ENCODE measurements at regions not wholly inside any gene's neighbourhood (a gene's known extent, or its start where the extent isn't known, plus 50 kb on each side); places are given as distances from the start of the nearest gene placed in this dataset.

DNA sequence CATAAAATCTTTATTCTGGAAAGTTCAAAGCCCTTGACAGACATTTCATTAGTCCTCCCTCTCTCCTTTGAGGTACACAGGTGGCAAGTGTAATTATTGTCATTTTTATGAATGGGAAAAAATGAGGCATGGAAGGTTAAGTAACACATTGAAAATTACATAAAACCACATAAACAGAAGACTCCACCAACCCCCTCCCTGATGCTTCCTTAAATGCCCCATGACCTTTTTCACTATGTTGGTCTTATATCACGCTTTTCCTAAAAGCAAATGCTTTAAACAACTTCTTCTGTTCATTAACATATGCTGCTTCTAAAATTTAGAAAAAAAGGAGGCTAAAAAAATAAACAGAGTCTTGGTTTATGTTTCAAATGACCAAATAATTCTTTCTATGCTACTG is 648.4 kb downstream of the PTPRC start:
- no peaks in the 10 kb centered on the region for H3K79me2 ChIP-seq (ENCODE audit: control insufficient read depth, insufficient read depth, low read length)
- WGBS (ENCODE audit: insufficient coverage, insufficient replicate concordance, low lambda C conversion rate, missing lambda C conversion rate) = 0% methylated on average over 1 of the region's 1 CpG
- BruUV-seq (replicated peaks) = no TSS peak
- intact Hi-C loops (cut with micrococcal nuclease; ENCODE audit: unreplicated experiment) = loop anchor here (10.0 kb wide), 1 partner anchor 268 kb away; no protein-coding TSS in a partner anchor
- DNase-seq (ENCODE audit: low read depth, low spot score) = no peak
- H3K36me3 ChIP-seq (ENCODE audit: control insufficient read depth in 2 of 2, insufficient read depth in 2 of 2, low read length in 1 of 2) = no peaks in the 10 kb centered on the region
- H2AFZ ChIP-seq (ENCODE audit: control insufficient read depth, low read depth, low read length) = no peak overlapping the region
- no peaks in the 10 kb centered on the region for H3K9me3 ChIP-seq (replicated peaks; ENCODE audit: control insufficient read depth, insufficient read depth, low read length)
- H3K4me2 ChIP-seq (ENCODE audit: control insufficient read depth, insufficient read depth) = no peak overlapping the region
- no peak for ATAC-seq
- CTCF ChIA-PET = no interaction called here
- H3K4me1 ChIP-seq (ENCODE audit: control insufficient read depth, insufficient read depth, low read length) = no peaks in the 10 kb centered on the region
- in situ Hi-C loops (cut with MboI) = no loop called here
- H3K4me3 ChIP-seq = no peak overlapping the region
- no peaks in the 10 kb centered on the region for H4K20me1 ChIP-seq (ENCODE audit: control insufficient read depth, insufficient read depth)
- H3K27ac ChIP-seq (ENCODE audit: control insufficient read depth, insufficient read depth) = no peak overlapping the region
- POLR2A ChIA-PET = no interaction called here
- no peak overlapping the region for H3K9ac ChIP-seq (ENCODE audit: control insufficient read depth, insufficient read depth, low read length)
- TF ChIP-seq ATF7 (IDR thresholded peaks at IDR 0.05; ENCODE audit: low read depth) (no peak), STAT3 (IDR thresholded peaks at IDR 0.05; ENCODE audit: low read depth, low read length) (no peak), TCF7 (IDR thresholded peaks at IDR 0.05; ENCODE audit: borderline replicate concordance) (no peak), CBFB (IDR thresholded peaks at IDR 0.05; ENCODE audit: low read depth) (no peak), CBX5 (IDR thresholded peaks at IDR 0.05; ENCODE audit: low read depth) (no peak), BRCA1 (IDR thresholded peaks at IDR 0.05; ENCODE audit: low read depth, low read length) (no peak), FOXK2 (IDR thresholded peaks at IDR 0.05) (no peak), ZSCAN29 (IDR thresholded peaks at IDR 0.05) (no peak), LARP7 (IDR thresholded peaks at IDR 0.05) (no peak)
- TF ChIP-seq, protein P1, sequence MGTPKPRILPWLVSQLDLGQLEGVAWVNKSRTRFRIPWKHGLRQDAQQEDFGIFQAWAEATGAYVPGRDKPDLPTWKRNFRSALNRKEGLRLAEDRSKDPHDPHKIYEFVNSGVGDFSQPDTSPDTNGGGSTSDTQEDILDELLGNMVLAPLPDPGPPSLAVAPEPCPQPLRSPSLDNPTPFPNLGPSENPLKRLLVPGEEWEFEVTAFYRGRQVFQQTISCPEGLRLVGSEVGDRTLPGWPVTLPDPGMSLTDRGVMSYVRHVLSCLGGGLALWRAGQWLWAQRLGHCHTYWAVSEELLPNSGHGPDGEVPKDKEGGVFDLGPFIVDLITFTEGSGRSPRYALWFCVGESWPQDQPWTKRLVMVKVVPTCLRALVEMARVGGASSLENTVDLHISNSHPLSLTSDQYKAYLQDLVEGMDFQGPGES (IDR thresholded peaks at IDR 0.05) = no peak
- FAIRE-seq = no peak
- SMC1A ChIA-PET (ENCODE audit: uncharacterized antibody, unreplicated experiment) = no interaction called here
- RAD21 ChIA-PET (ENCODE audit: unreplicated experiment) = no interaction called here
- no peaks in the 10 kb centered on the region for H3K27me3 ChIP-seq (replicated peaks in 1 of 2; ENCODE audit: control insufficient read depth in 2 of 2, insufficient read depth in 2 of 2, low read length in 1 of 2)

DNA sequence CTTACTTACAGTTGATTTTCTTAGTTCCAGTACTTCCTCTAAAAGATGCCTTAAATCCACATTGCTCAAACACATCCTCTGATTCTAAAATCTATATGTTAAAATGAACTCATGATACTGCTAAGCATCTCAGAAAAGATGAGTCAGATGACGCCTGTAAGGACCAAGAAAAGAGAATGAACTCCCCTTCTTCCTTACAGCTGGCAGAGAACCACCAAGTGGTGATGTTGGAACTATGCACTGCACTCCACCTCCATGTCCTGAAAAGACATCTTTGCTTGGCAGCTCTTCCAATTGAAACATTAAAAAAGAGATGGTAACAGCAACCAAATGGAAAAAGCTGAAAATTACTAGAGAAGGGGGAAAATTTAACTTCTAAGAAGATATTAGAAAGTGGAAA is 648.8 kb downstream of the PTPRC start:
- no TSS peak for BruUV-seq (replicated peaks)
- no peak overlapping the region for H2AFZ ChIP-seq (ENCODE audit: control insufficient read depth, low read depth, low read length)
- no peak for DNase-seq (ENCODE audit: low read depth, low spot score)
- ChIA-PET POLR2A (no interaction called here), SMC1A (ENCODE audit: uncharacterized antibody, unreplicated experiment) (no interaction called here), RAD21 (ENCODE audit: unreplicated experiment) (no interaction called here), CTCF (no interaction called here)
- H3K79me2 ChIP-seq (ENCODE audit: control insufficient read depth, insufficient read depth, low read length) = no peaks in the 10 kb centered on the region
- ATAC-seq = peak; percentile 47
- H4K20me1 ChIP-seq (ENCODE audit: control insufficient read depth, insufficient read depth) = no peaks in the 10 kb centered on the region
- H3K9ac ChIP-seq (ENCODE audit: control insufficient read depth, insufficient read depth, low read length) = no peak overlapping the region
- no peaks in the 10 kb centered on the region for H3K4me1 ChIP-seq (ENCODE audit: control insufficient read depth, insufficient read depth, low read length)
- intact Hi-C loops (cut with micrococcal nuclease; ENCODE audit: unreplicated experiment) (loop anchor here (10.0 kb wide), 1 partner anchor 267 kb away; no protein-coding TSS in a partner anchor), in situ Hi-C loops (cut with MboI) (no loop called here)
- TF ChIP-seq PAX5 (IDR thresholded peaks at IDR 0.05; ENCODE audit: borderline replicate concordance, low read depth, low read length) (no peak), NFYB (IDR thresholded peaks at IDR 0.05; ENCODE audit: insufficient read depth, low read depth, low read length) (no peak), HCFC1 (IDR thresholded peaks at IDR 0.05; ENCODE audit: low read length) (no peak), SIX5 (IDR thresholded peaks at IDR 0.05; ENCODE audit: low read depth, low read length, severe bottlenecking) (no peak), RFX5 (IDR thresholded peaks at IDR 0.05; ENCODE audit: low read depth, low read length) (no peak), POLR2AphosphoS5 (IDR thresholded peaks at IDR 0.05; ENCODE audit: low read length) (no peak)
- TF ChIP-seq, protein P2, sequence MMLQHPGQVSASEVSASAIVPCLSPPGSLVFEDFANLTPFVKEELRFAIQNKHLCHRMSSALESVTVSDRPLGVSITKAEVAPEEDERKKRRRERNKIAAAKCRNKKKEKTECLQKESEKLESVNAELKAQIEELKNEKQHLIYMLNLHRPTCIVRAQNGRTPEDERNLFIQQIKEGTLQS (IDR thresholded peaks at IDR 0.05; ENCODE audit: borderline replicate concordance, extremely low read depth, low read depth, low read length) = no peak
- H3K36me3 ChIP-seq (ENCODE audit: control insufficient read depth in 2 of 2, insufficient read depth in 2 of 2, low read length in 1 of 2) = no peaks in the 10 kb centered on the region
- FAIRE-seq = no peak
- no peaks in the 10 kb centered on the region for H3K9me3 ChIP-seq (replicated peaks; ENCODE audit: control insufficient read depth, insufficient read depth, low read length)
- no peak overlapping the region for H3K4me3 ChIP-seq
- no peak overlapping the region for H3K4me2 ChIP-seq (ENCODE audit: control insufficient read depth, insufficient read depth)
- 0% methylated on average over 1 of the region's 1 CpG for WGBS (ENCODE audit: insufficient coverage, insufficient replicate concordance, low lambda C conversion rate, missing lambda C conversion rate)
- no peaks in the 10 kb centered on the region for H3K27me3 ChIP-seq (replicated peaks in 1 of 2; ENCODE audit: control insufficient read depth in 2 of 2, insufficient read depth in 2 of 2, low read length in 1 of 2)
- no peak overlapping the region for H3K27ac ChIP-seq (ENCODE audit: control insufficient read depth, insufficient read depth)
